ENCODE measurements at regions not wholly inside any gene's neighbourhood (a gene's known extent, or its start where the extent isn't known, plus 50 kb on each side); places are given as distances from the start of the nearest gene placed in this dataset.

DNA sequence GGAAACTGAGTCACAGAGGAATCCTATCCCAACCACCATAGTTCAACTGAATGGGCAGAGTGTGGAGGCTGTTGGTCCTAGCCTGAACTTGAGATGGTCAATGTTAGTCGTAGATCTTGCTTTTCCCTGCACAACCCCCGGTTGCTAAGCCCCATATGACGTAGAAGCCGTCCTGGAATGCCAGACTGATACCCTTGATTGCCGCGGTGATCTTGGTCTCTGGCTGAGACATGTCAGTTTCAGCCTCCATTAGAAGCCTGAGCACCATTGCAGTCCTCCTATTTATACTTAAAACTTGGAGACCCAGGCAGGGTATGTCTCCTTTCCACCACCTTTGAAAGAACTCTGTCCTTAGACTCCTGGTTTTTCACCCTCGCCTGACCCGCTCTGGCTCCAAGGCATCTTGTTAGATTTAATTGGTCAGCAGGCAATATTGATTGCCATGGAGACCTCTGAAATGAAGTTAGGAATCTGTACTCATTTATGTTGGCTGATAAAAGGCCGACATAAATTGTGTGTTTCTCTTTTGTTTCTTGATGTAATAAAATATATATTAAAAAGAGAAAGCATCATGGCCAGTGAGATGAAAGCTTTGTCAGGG, 53.4 kb downstream of the RPLP1 start:
- TF ChIP-seq, protein P1, sequence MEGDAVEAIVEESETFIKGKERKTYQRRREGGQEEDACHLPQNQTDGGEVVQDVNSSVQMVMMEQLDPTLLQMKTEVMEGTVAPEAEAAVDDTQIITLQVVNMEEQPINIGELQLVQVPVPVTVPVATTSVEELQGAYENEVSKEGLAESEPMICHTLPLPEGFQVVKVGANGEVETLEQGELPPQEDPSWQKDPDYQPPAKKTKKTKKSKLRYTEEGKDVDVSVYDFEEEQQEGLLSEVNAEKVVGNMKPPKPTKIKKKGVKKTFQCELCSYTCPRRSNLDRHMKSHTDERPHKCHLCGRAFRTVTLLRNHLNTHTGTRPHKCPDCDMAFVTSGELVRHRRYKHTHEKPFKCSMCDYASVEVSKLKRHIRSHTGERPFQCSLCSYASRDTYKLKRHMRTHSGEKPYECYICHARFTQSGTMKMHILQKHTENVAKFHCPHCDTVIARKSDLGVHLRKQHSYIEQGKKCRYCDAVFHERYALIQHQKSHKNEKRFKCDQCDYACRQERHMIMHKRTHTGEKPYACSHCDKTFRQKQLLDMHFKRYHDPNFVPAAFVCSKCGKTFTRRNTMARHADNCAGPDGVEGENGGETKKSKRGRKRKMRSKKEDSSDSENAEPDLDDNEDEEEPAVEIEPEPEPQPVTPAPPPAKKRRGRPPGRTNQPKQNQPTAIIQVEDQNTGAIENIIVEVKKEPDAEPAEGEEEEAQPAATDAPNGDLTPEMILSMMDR (IDR thresholded peaks at IDR 0.05; ENCODE audit: low read length) = no peak
- no peak for TF ChIP-seq EZH2 (optimal IDR thresholded peaks at IDR 0.05; ENCODE audit: low read depth, low read length)
- no peak for TF ChIP-seq EZH2phosphoT487 (IDR thresholded peaks at IDR 0.05; ENCODE audit: low read length)
- H3K4me3 ChIP-seq (ENCODE audit: low read length) = no peak overlapping the region

DNA sequence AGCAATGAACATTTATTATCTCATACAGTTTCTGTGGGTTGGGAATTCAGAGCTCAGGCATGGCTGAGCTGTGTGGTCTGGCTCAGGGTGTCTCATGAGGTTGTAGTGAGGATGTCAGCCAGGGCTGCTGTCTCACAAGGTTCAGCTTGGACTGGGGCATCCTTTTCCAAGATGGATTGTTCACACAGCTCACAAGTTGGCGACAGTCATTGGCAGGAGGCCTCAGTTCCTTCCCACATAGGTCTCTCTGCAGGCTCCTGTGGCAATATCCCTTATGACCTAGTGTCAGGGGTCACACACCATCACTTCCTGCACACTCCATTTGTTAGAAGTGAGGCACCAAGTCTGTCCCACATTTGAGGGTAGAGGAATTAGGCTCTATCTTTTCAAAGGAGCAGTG, 56.0 kb downstream of the RPLP1 start:
- no peak overlapping the region for H3K27ac ChIP-seq (ENCODE audit: low read length)
- no peaks in the 10 kb centered on the region for H3K79me2 ChIP-seq (ENCODE audit: low read length)
- no peak overlapping the region for H3K9ac ChIP-seq (ENCODE audit: low read length)
- H2AFZ ChIP-seq (ENCODE audit: low read length) = no peak overlapping the region
- no peaks in the 10 kb centered on the region for H3K9me2 ChIP-seq (replicated peaks; ENCODE audit: insufficient read depth, low read length)
- no peak overlapping the region for H3K4me3 ChIP-seq (ENCODE audit: low read length)
- H3K36me3 ChIP-seq (replicated peaks; ENCODE audit: insufficient read depth, low read length) = no peaks in the 10 kb centered on the region
- no peaks in the 10 kb centered on the region for H3K9me3 ChIP-seq (replicated peaks; ENCODE audit: insufficient read depth, low read length)
- H3K27me3 ChIP-seq (replicated peaks; ENCODE audit: insufficient read depth, low read length) = no peaks in the 10 kb centered on the region
- DNase-seq = no peak
- H4K20me1 ChIP-seq (ENCODE audit: insufficient read depth, low read length) = no peaks in the 10 kb centered on the region
- no peak overlapping the region for H3K4me2 ChIP-seq (ENCODE audit: low read depth, low read length)
- TF ChIP-seq, protein P1 (IDR thresholded peaks at IDR 0.05; ENCODE audit: low read length) = no peak
- TF ChIP-seq EZH2 (optimal IDR thresholded peaks at IDR 0.05; ENCODE audit: low read depth, low read length) (no peak), EZH2phosphoT487 (IDR thresholded peaks at IDR 0.05; ENCODE audit: low read length) (no peak)
- H3F3A ChIP-seq (ENCODE audit: insufficient read depth, low read length) = no peaks in the 10 kb centered on the region
- H3K4me1 ChIP-seq (ENCODE audit: low read length) = no peaks in the 10 kb centered on the region

More for the DNA sequence above, 53.4 kb downstream of the RPLP1 start:
- H3K9me3 ChIP-seq (replicated peaks; ENCODE audit: insufficient read depth, low read length) = no peaks in the 10 kb centered on the region
- H3K9me2 ChIP-seq (replicated peaks; ENCODE audit: insufficient read depth, low read length) = no peaks in the 10 kb centered on the region
- no peak overlapping the region for H3K27ac ChIP-seq (ENCODE audit: low read length)
- H3K9ac ChIP-seq (ENCODE audit: low read length) = no peak overlapping the region
- no peak overlapping the region for H3K4me2 ChIP-seq (ENCODE audit: low read depth, low read length)
- H3F3A ChIP-seq (ENCODE audit: insufficient read depth, low read length) = no peaks in the 10 kb centered on the region
- DNase-seq = no peak
- no peaks in the 10 kb centered on the region for H3K27me3 ChIP-seq (replicated peaks; ENCODE audit: insufficient read depth, low read length)
- no peaks in the 10 kb centered on the region for H4K20me1 ChIP-seq (ENCODE audit: insufficient read depth, low read length)
- no peaks in the 10 kb centered on the region for H3K4me1 ChIP-seq (ENCODE audit: low read length)
- H3K36me3 ChIP-seq (replicated peaks; ENCODE audit: insufficient read depth, low read length) = no peaks in the 10 kb centered on the region
- H2AFZ ChIP-seq (ENCODE audit: low read length) = no peak overlapping the region
- H3K79me2 ChIP-seq (ENCODE audit: low read length) = no peaks in the 10 kb centered on the region

DNA sequence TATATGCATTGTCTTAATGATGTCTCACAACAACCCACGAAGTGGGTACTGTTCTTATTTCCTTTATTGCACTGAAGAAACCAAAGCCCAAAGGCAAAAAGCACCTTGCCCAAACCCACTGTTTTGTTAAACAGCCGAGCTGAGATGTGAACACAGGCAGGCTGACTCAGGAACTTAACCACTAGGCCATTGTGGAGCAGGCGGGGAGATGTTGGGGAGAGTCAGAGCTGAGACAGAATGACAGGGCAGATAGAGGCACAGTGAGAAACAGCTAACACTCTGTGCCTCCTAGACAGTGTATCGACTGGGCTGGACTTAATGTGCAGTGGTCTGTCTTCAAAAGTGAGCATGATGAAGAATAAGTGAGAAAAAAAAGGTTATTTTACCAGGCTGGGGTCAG, 56.5 kb downstream of the RPLP1 start:
- H4K20me1 ChIP-seq (ENCODE audit: insufficient read depth, low read length) = no peaks in the 10 kb centered on the region
- H3K4me1 ChIP-seq (ENCODE audit: low read length) = no peaks in the 10 kb centered on the region
- no peaks in the 10 kb centered on the region for H3F3A ChIP-seq (ENCODE audit: insufficient read depth, low read length)
- no peak overlapping the region for H3K4me3 ChIP-seq (ENCODE audit: low read length)
- H3K27me3 ChIP-seq (replicated peaks; ENCODE audit: insufficient read depth, low read length) = no peaks in the 10 kb centered on the region
- H3K9me3 ChIP-seq (replicated peaks; ENCODE audit: insufficient read depth, low read length) = no peaks in the 10 kb centered on the region
- H3K9ac ChIP-seq (ENCODE audit: low read length) = no peak overlapping the region
- H3K27ac ChIP-seq (ENCODE audit: low read length) = no peak overlapping the region
- DNase-seq = no peak
- H3K79me2 ChIP-seq (ENCODE audit: low read length) = no peaks in the 10 kb centered on the region
- TF ChIP-seq EZH2 (optimal IDR thresholded peaks at IDR 0.05; ENCODE audit: low read depth, low read length) (no peak), EZH2phosphoT487 (IDR thresholded peaks at IDR 0.05; ENCODE audit: low read length) (no peak)
- TF ChIP-seq, protein P1 (IDR thresholded peaks at IDR 0.05; ENCODE audit: low read length) = no peak
- H3K9me2 ChIP-seq (replicated peaks; ENCODE audit: insufficient read depth, low read length) = no peaks in the 10 kb centered on the region
- H3K4me2 ChIP-seq (ENCODE audit: low read depth, low read length) = no peak overlapping the region
- no peaks in the 10 kb centered on the region for H3K36me3 ChIP-seq (replicated peaks; ENCODE audit: insufficient read depth, low read length)
- no peak overlapping the region for H2AFZ ChIP-seq (ENCODE audit: low read length)

Data from MM.1S (cell line).